ENCODE measurements at regions not wholly inside any gene's neighbourhood (a gene's known extent, or its start where the extent isn't known, plus 50 kb on each side); places are given as distances from the start of the nearest gene placed in this dataset.

DNA sequence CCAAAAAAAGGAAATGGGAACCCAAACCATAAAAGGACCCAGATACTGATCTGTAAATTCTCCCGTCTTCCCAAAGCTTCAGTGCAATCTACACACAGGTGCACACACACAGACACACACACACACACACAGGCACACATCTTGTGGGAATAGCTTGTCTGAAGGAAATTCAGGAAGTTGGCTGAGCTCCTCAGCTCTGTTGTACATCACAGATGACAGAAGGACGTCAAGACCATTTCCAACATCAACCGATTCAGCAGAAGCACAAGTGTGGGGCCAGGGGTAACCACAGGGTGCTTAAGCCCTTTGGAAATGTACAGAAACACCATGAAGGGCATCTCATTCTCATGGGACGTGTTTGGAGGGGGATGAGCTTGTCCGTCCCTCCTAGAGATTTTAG, 498.1 kb upstream of the PSMD7 start:
- Histone ChIP-seq H3K9me3 (no peaks in the 10 kb centered on the region), H3K36me3 (no peaks in the 10 kb centered on the region), H3K4me3 (no peak overlapping the region), H3K4me1 (no peaks in the 10 kb centered on the region), H3K27ac (no peak overlapping the region), H3K27me3 (no peaks in the 10 kb centered on the region)
- DNase-seq = no peak
- 62 to 78% methylated on average over 5 of the region's 5 CpGs for WGBS, 2 donors (ENCODE audit: low coverage in 1 of 2)
- intact Hi-C loops (cut with DNase I; ENCODE audit: low total_unique reads) = no loop called here
- no peak for TF ChIP-seq EP300 (IDR thresholded peaks at IDR 0.05; ENCODE audit: low read depth)
- TF ChIP-seq, protein P1, sequence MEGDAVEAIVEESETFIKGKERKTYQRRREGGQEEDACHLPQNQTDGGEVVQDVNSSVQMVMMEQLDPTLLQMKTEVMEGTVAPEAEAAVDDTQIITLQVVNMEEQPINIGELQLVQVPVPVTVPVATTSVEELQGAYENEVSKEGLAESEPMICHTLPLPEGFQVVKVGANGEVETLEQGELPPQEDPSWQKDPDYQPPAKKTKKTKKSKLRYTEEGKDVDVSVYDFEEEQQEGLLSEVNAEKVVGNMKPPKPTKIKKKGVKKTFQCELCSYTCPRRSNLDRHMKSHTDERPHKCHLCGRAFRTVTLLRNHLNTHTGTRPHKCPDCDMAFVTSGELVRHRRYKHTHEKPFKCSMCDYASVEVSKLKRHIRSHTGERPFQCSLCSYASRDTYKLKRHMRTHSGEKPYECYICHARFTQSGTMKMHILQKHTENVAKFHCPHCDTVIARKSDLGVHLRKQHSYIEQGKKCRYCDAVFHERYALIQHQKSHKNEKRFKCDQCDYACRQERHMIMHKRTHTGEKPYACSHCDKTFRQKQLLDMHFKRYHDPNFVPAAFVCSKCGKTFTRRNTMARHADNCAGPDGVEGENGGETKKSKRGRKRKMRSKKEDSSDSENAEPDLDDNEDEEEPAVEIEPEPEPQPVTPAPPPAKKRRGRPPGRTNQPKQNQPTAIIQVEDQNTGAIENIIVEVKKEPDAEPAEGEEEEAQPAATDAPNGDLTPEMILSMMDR (IDR thresholded peaks at IDR 0.05) = no peak
- no peak for TF ChIP-seq POLR2A (IDR thresholded peaks at IDR 0.05)
- TF ChIP-seq POLR2AphosphoS5 (IDR thresholded peaks at IDR 0.05) = no peak
- in situ Hi-C loops (cut with MboI; ENCODE audit: low pct_ligation_motif_present in 1 of 4, low pct_unique_long_range_greater_than_20kb in 1 of 4, low sequenced_read_pairs in 3 of 4) = no loop called here

DNA sequence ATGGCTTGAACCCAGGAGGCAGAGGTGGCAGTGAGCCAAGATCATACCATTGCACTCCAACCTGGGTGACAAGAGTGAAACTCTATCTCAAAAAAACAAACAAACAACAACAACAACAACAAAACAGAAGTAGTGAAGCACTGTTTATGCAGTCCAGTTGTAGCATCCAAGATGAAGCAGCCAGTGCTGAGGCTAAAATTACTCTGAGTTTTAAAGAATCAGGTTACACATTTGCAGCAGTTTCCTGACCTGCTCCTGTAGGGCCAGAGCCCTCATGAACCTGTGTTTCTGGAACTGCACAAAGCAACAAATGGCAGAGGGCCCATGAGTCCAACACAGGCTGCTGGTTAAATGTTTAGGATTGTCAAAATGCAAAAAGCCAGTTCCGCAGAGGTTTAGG, 499.5 kb upstream of the PSMD7 start:
- Histone ChIP-seq H3K4me3 (no peak overlapping the region), H3K9me3 (no peaks in the 10 kb centered on the region), H3K27me3 (no peaks in the 10 kb centered on the region), H3K36me3 (no peaks in the 10 kb centered on the region), H3K27ac (no peak overlapping the region), H3K4me1 (no peaks in the 10 kb centered on the region)
- TF ChIP-seq, protein P1 (IDR thresholded peaks at IDR 0.05) = no peak
- no peak for TF ChIP-seq POLR2A (IDR thresholded peaks at IDR 0.05)
- TF ChIP-seq EP300 (IDR thresholded peaks at IDR 0.05; ENCODE audit: low read depth) = no peak
- TF ChIP-seq POLR2AphosphoS5 (IDR thresholded peaks at IDR 0.05) = no peak
- in situ Hi-C loops (cut with MboI; ENCODE audit: low pct_ligation_motif_present in 1 of 4, low pct_unique_long_range_greater_than_20kb in 1 of 4, low sequenced_read_pairs in 3 of 4) = no loop called here
- intact Hi-C loops (cut with DNase I; ENCODE audit: low total_unique reads) = no loop called here
- no peak for DNase-seq
- 95% methylated on average over 1 of the region's 1 CpG; no CpG with 5 or more reads in 1 of the 2 donors for WGBS, 2 donors (ENCODE audit: low coverage in 1 of 2)

DNA sequence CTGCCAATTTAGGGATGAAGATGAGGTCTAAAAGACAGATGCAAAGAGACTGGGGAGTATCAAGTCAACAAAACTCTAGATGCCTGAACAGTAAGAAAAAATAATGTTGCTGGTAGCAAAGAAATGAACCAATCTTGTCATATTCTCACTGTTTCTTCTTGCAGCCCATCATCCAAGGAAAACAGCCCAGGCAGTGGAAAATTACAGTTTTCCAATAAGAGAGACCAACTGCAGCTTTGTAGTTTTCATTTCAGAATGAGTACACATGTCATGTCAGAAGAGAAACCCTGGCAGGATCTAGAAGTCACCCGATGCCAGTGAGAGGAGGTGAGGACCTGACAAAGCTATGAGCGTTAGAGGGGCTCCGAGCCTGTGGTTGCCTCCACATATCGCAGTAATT, 500.4 kb upstream of the PSMD7 start:
- Histone ChIP-seq H3K27ac (no peak overlapping the region), H3K36me3 (no peaks in the 10 kb centered on the region), H3K27me3 (no peaks in the 10 kb centered on the region), H3K4me1 (no peaks in the 10 kb centered on the region), H3K4me3 (no peak overlapping the region), H3K9me3 (no peaks in the 10 kb centered on the region)
- 59% methylated on average over 4 of the region's 4 CpGs; no CpG with 5 or more reads in 1 of the 2 donors for WGBS, 2 donors (ENCODE audit: low coverage in 1 of 2)
- in situ Hi-C loops (cut with MboI; ENCODE audit: low pct_ligation_motif_present in 1 of 4, low pct_unique_long_range_greater_than_20kb in 1 of 4, low sequenced_read_pairs in 3 of 4) = no loop called here
- TF ChIP-seq POLR2AphosphoS5 (IDR thresholded peaks at IDR 0.05) = no peak
- TF ChIP-seq POLR2A (IDR thresholded peaks at IDR 0.05) = no peak
- no peak for TF ChIP-seq EP300 (IDR thresholded peaks at IDR 0.05; ENCODE audit: low read depth)
- TF ChIP-seq, protein P1 (IDR thresholded peaks at IDR 0.05) = no peak
- intact Hi-C loops (cut with DNase I; ENCODE audit: low total_unique reads) = no loop called here
- no peak for DNase-seq

DNA sequence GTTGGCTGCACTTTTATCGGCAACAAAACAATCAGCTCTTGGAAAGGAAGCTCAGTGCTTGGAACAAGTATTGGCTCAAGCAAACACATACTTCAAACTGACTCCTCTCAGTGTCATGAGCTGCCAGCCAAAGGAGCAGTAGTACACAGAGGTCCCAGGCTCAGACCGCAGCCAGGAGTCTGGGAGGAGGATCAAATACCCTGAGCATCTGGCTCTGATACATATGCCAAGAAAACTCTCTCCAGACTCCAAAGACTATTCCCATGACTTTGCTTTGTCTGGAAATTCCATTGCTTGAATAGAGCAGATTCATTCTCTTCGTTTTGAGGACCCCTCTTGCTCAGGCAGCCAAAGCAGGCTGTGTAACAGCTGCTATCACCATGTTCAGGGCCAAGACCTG, 501.6 kb upstream of the PSMD7 start:
- no peaks in the 10 kb centered on the region for H3K36me3 ChIP-seq
- no peak for DNase-seq
- H3K4me3 ChIP-seq = no peak overlapping the region
- 48 to 60% methylated on average over 2 to 3 of the region's 3 CpGs for WGBS, 2 donors (ENCODE audit: low coverage in 1 of 2)
- TF ChIP-seq POLR2A (IDR thresholded peaks at IDR 0.05) (no peak), POLR2AphosphoS5 (IDR thresholded peaks at IDR 0.05) (no peak), EP300 (IDR thresholded peaks at IDR 0.05; ENCODE audit: low read depth) (no peak)
- TF ChIP-seq, protein P1 (IDR thresholded peaks at IDR 0.05) = no peak
- in situ Hi-C loops (cut with MboI; ENCODE audit: low pct_ligation_motif_present in 1 of 4, low pct_unique_long_range_greater_than_20kb in 1 of 4, low sequenced_read_pairs in 3 of 4) = no loop called here
- intact Hi-C loops (cut with DNase I; ENCODE audit: low total_unique reads) = no loop called here
- no peaks in the 10 kb centered on the region for H3K4me1 ChIP-seq
- H3K27me3 ChIP-seq = no peaks in the 10 kb centered on the region
- no peak overlapping the region for H3K27ac ChIP-seq
- no peaks in the 10 kb centered on the region for H3K9me3 ChIP-seq
